Activated CD4-positive, CD25-positive, alpha-beta regulatory T cell (primary cell): ENCODE measurements at regions not wholly inside any gene's neighbourhood (a gene's known extent, or its start where the extent isn't known, plus 50 kb on each side); places are given as distances from the start of the nearest gene placed in this dataset.
"Not testable (repeated sequence)": the region's sequence is repeated elsewhere in the genome, so short reads cannot be mapped to it uniquely, and the experiment has no call there.

Experiments used
- DNase-seq, 4 experiments: peaks; one replicate each; lab custom pipeline; 2025; lab: John Stamatoyannopoulos, UW

GRCh38 chr4:64727391-64727790 is 318.1 kb upstream of the TECRL start:
- DNase-seq: not testable (repeated sequence)

GRCh38 chr4:64724689-64725088 is 315.4 kb upstream of the TECRL start:
- no peak for DNase-seq

GRCh38 chr4:64721106-64721505 is 311.9 kb upstream of the TECRL start:
- DNase-seq: no peak

- DNase-seq: no peak
Observed at GRCh38 chr4:64718091-64718490, 308.8 kb upstream of the TECRL start.

- DNase-seq: no peak
Observed at GRCh38 chr4:64715741-64716140, 306.5 kb upstream of the TECRL start.

GRCh38 chr4:64713256-64713840 is 304.1 kb upstream of the TECRL start:
- DNase-seq: no peak

GRCh38 chr4:64712590-64712989 is 303.3 kb upstream of the TECRL start:
- no peak for DNase-seq

GRCh38 chr4:64705989-64706388 is 296.7 kb upstream of the TECRL start:
- DNase-seq: no peak

- no peak for DNase-seq
Observed at GRCh38 chr4:64698171-64698570, 288.9 kb upstream of the TECRL start.

GRCh38 chr4:64682946-64683345 is 273.7 kb upstream of the TECRL start:
- DNase-seq: no peak

- no peak for DNase-seq
Observed at GRCh38 chr4:64682481-64682880, 273.2 kb upstream of the TECRL start.

- not testable (repeated sequence) for DNase-seq
Observed at GRCh38 chr4:64673121-64673520, 263.9 kb upstream of the TECRL start.

- DNase-seq: no peak
Observed at GRCh38 chr4:64670647-64671046, 261.4 kb upstream of the TECRL start.

GRCh38 chr4:64643841-64644240 is 234.6 kb upstream of the TECRL start:
- no peak for DNase-seq

GRCh38 chr4:64642936-64643335 is 233.7 kb upstream of the TECRL start:
- no peak for DNase-seq

- not testable (repeated sequence) for DNase-seq
Observed at GRCh38 chr4:64640402-64640801, 231.2 kb upstream of the TECRL start.

- DNase-seq: no peak
Observed at GRCh38 chr4:64625438-64625837, 216.2 kb upstream of the TECRL start.

- no peak for DNase-seq
Observed at GRCh38 chr4:64617800-64618199, 208.6 kb upstream of the TECRL start.

GRCh38 chr4:64614276-64614675 is 205.0 kb upstream of the TECRL start:
- DNase-seq: no peak

GRCh38 chr4:64613046-64613445 is 203.8 kb upstream of the TECRL start:
- no peak for DNase-seq

- no peak for DNase-seq
Observed at GRCh38 chr4:64598066-64598465, 188.8 kb upstream of the TECRL start.

- no peak for DNase-seq
Observed at GRCh38 chr4:64594723-64595122, 185.5 kb upstream of the TECRL start.

GRCh38 chr4:64588507-64588906 is 179.3 kb upstream of the TECRL start:
- no peak for DNase-seq

GRCh38 chr4:64584981-64585557 is 175.8 kb upstream of the TECRL start:
- no peak for DNase-seq
